Hepatocyte (in vitro differentiated cells): ENCODE measurements at regions not wholly inside any gene's neighbourhood (a gene's known extent, or its start where the extent isn't known, plus 50 kb on each side); places are given as distances from the start of the nearest gene placed in this dataset.

Source experiments
- DNase-seq: peaks from one replicate; pipeline ENCODE4 v3.0.0-alpha.2; 2016; ENCODE audit warnings: low spot score
- H2AFZ ChIP-seq: fragments of 200-600 bp; sonication (generic); 2 replicates; pipeline ENCODE4 v1.6.0; 2016; ENCODE audit warnings: antibody characterized with exemption, mild to moderate bottlenecking
- H3K27ac ChIP-seq: fragments of 200-600 bp; sonication (generic); 2 replicates; pipeline ENCODE4 v1.5.1; 2016; ENCODE audit warnings: mild to moderate bottlenecking
- H3K27me3 ChIP-seq: fragments of 200-600 bp; sonication (generic); 2 replicates; pipeline ENCODE4 v1.6.1; 2016
- H3K36me3 ChIP-seq: fragments of 200-600 bp; sonication (generic); replicated peaks from 2 replicates; pipeline ENCODE4 v1.5.1; 2016; ENCODE audit warnings: low read depth; ENCODE audit not compliant: insufficient read depth
- H3K4me1 ChIP-seq: fragments of 200-600 bp; sonication (generic); 2 replicates; pipeline ENCODE4 v1.5.1; 2016; ENCODE audit warnings: mild to moderate bottlenecking, moderate library complexity; ENCODE audit not compliant: insufficient read depth
- H3K4me2 ChIP-seq: fragments of 200-600 bp; sonication (generic); 2 replicates; pipeline ENCODE4 v1.6.0; 2016
- H3K4me3 ChIP-seq: fragments of 200-600 bp; sonication (generic); 2 replicates; pipeline ENCODE4 v1.5.1; 2016; ENCODE audit warnings: mild to moderate bottlenecking
- H3K79me2 ChIP-seq: fragments of 200-600 bp; sonication (generic); 2 replicates; pipeline ENCODE4 v1.6.0; 2017; ENCODE audit warnings: mild to moderate bottlenecking
- H3K9me2 ChIP-seq: fragments of 200-600 bp; sonication (generic); replicated peaks from 2 replicates; pipeline ENCODE4 v1.6.0; 2017; ENCODE audit warnings: mild to moderate bottlenecking; ENCODE audit not compliant: insufficient read depth
- H3K9me3 ChIP-seq: fragments of 200-600 bp; sonication (generic); 2 replicates; pipeline ENCODE4 v1.5.1; 2016; ENCODE audit warnings: low read depth, mild to moderate bottlenecking
- H4K20me1 ChIP-seq: fragments of 200-600 bp; sonication (generic); 2 replicates; pipeline ENCODE4 v1.6.0; 2016; ENCODE audit warnings: mild to moderate bottlenecking; ENCODE audit not compliant: insufficient read depth, poor library complexity, severe bottlenecking
- EZH2 ChIP-seq: fragments of 200-600 bp; sonication (generic); IDR thresholded peaks from 2 replicates; pipeline ENCODE4 v1.6.1; 2016; ENCODE audit warnings: antibody characterized with exemption, mild to moderate bottlenecking, borderline replicate concordance
- EZH2phosphoT487 ChIP-seq: fragments of 200-600 bp; sonication (generic); IDR thresholded peaks from one replicate; pipeline ENCODE4 v1.6.1; 2018; ENCODE audit warnings: antibody characterized with exemption, mild to moderate bottlenecking, low read depth, moderate library complexity; ENCODE audit not compliant: unreplicated experiment, severe bottlenecking
- WGBS: methylation state at CpG from one replicate; pipeline ENCODE4 v1.1.6; 2016; ENCODE audit warnings: low lambda C conversion rate; ENCODE audit errors: missing lambda C conversion rate; 5-methylcytosine and 5-hydroxymethylcytosine counted together
- TF ChIP-seq, protein P1 (sequence below): fragments of 200-600 bp; sonication (generic); IDR thresholded peaks from 2 replicates; pipeline ENCODE4 v1.5.1; 2016; ENCODE audit warnings: antibody characterized with exemption, mild to moderate bottlenecking; ENCODE audit not compliant: poor library complexity

DNA sequence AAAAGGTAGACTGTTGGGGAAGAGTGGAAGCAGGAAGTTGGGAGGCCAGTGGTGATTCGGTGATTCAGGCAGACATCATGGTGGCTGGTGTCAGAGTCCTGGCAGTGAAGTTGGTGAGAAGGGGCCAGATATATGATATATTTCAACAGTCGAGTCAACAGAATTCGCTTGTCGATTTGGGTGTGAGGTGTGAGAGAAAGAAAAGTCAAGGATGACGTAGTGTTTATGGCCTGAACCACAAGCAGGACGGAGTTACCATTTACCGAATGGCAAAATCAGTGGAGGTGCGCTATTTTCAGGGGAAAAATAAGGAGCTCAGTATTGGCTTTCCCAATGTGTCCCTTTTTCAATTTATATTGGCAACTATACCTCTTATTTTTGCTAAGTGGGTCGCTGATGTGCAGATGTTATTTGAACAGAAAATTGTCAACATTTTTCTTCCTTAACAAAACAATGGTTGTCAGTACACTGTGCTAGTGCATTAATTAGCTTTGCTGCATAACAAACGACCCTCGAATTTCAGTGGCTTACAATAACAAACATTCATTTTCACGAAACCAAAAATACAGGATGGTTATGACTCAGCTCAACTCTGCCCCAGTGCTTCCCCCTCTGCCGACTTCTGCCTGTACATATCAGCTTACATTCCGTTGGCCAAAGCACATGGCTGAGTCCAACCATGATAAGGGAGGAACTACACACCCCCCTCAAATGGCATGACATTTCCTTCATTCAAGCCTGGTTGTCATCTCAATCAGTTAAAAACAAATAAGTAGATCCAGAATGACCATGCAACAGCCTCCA is 255.0 kb upstream of the ZFP64 start:
- H3K4me2 ChIP-seq, result no peak overlapping the region
- H3K9me2 ChIP-seq, result no peaks in the 10 kb centered on the region
- no peak for DNase-seq
- no peak overlapping the region for H3K4me3 ChIP-seq
- no peaks in the 10 kb centered on the region for H3K9me3 ChIP-seq
- no peaks in the 10 kb centered on the region for H3K36me3 ChIP-seq
- H3K27me3 ChIP-seq, result peaks cover 4% of the 10 kb centered on the region
- 92% methylated on average over 14 of the region's 14 CpGs for WGBS
- no peaks in the 10 kb centered on the region for H4K20me1 ChIP-seq
- no peak overlapping the region for H2AFZ ChIP-seq
- H3K27ac ChIP-seq, result no peak overlapping the region
- TF ChIP-seq EZH2, result no peak
- TF ChIP-seq, protein P1, sequence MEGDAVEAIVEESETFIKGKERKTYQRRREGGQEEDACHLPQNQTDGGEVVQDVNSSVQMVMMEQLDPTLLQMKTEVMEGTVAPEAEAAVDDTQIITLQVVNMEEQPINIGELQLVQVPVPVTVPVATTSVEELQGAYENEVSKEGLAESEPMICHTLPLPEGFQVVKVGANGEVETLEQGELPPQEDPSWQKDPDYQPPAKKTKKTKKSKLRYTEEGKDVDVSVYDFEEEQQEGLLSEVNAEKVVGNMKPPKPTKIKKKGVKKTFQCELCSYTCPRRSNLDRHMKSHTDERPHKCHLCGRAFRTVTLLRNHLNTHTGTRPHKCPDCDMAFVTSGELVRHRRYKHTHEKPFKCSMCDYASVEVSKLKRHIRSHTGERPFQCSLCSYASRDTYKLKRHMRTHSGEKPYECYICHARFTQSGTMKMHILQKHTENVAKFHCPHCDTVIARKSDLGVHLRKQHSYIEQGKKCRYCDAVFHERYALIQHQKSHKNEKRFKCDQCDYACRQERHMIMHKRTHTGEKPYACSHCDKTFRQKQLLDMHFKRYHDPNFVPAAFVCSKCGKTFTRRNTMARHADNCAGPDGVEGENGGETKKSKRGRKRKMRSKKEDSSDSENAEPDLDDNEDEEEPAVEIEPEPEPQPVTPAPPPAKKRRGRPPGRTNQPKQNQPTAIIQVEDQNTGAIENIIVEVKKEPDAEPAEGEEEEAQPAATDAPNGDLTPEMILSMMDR, result no peak
- TF ChIP-seq EZH2phosphoT487, result no peak
- no peaks in the 10 kb centered on the region for H3K79me2 ChIP-seq
- no peaks in the 10 kb centered on the region for H3K4me1 ChIP-seq

DNA sequence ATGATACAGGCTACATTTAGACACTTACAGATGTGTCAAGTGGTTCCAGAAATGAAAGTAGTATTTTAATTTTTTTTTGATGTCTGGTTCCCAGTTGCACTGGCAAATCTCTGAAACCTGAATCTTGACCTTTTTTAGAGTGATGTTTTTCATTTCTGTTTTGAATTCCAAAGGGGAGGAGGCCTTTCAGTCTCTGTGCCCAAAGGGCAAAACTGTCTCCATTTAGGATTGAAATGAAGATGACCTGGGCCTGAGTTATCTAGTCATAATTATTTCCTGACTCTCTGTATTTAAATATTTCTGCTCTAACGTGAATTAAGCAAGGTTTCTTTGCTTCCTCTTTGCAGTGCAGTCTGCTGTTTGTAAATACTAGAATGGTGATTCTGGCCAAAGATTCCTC is 252.9 kb upstream of the ZFP64 start:
- Histone ChIP-seq H3K9me3 (no peaks in the 10 kb centered on the region), H3K36me3 (no peaks in the 10 kb centered on the region), H4K20me1 (no peaks in the 10 kb centered on the region), H2AFZ (no peak overlapping the region), H3K4me2 (no peak overlapping the region), H3K27ac (no peak overlapping the region), H3K4me1 (no peaks in the 10 kb centered on the region), H3K27me3 (peaks cover 7% of the 10 kb centered on the region), H3K9me2 (no peaks in the 10 kb centered on the region), H3K79me2 (no peaks in the 10 kb centered on the region), H3K4me3 (no peak overlapping the region)
- TF ChIP-seq EZH2 (no peak), EZH2phosphoT487 (no peak)
- TF ChIP-seq, protein P1, result no peak
- 48% methylated on average over 1 of the region's 1 CpG for WGBS
- no peak for DNase-seq

DNA sequence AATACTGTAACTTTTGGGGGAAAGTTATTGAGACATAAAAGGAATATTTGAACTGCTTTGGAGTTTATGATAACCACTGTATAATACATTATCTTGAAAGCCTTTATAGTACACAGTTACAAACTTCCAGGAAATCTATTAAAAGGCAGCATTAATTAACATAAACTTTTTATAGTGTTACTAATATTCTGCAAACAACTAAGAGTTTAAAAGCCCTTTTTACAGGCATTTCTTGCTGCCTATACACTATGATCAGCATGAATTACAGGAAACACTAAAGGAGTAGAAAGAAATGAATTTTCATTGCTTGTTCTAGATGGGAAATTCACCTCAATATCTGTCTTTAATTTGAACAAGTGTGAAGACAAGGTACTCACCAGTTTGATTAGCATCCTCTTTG is 252.3 kb upstream of the ZFP64 start:
- Histone ChIP-seq H3K79me2 (no peaks in the 10 kb centered on the region), H3K36me3 (no peaks in the 10 kb centered on the region), H3K4me2 (no peak overlapping the region), H3K27ac (no peak overlapping the region), H3K4me3 (no peak overlapping the region), H3K9me2 (no peaks in the 10 kb centered on the region), H4K20me1 (no peaks in the 10 kb centered on the region), H2AFZ (no peak overlapping the region), H3K4me1 (no peaks in the 10 kb centered on the region), H3K9me3 (no peaks in the 10 kb centered on the region), H3K27me3 (peaks cover 12% of the 10 kb centered on the region)
- TF ChIP-seq EZH2, result no peak
- no peak for TF ChIP-seq EZH2phosphoT487
- DNase-seq, result no peak

DNA sequence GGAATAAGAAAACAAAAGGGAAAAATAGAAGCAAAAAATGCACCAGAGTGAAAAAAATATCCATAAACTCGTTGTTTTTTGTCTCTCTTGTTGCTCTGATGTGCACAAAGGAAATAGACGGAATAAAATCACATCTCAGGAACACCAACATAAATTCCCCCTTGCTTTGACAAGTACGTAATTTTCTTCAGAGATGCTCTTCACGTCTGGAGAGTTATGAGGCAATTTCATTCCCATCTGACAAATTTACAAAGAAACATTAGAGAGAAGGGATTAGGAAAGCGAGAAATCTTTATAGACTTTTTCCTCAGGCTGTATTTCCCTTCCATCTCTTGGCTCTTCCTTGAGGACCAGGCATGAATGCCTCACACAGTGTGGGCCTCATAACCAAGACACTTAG is 250.1 kb upstream of the ZFP64 start:
- H3K27ac ChIP-seq, result no peak overlapping the region
- H3K4me1 ChIP-seq, result no peaks in the 10 kb centered on the region
- H2AFZ ChIP-seq, result no peak overlapping the region
- H3K9me3 ChIP-seq, result no peaks in the 10 kb centered on the region
- H3K4me2 ChIP-seq, result no peak overlapping the region
- H3K4me3 ChIP-seq, result no peak overlapping the region
- peaks cover 12% of the 10 kb centered on the region for H3K27me3 ChIP-seq
- DNase-seq, result no peak
- H3K9me2 ChIP-seq, result no peaks in the 10 kb centered on the region
- TF ChIP-seq EZH2phosphoT487 (no peak), EZH2 (no peak)
- TF ChIP-seq, protein P1, result no peak
- no peaks in the 10 kb centered on the region for H3K36me3 ChIP-seq
- H4K20me1 ChIP-seq, result no peaks in the 10 kb centered on the region
- H3K79me2 ChIP-seq, result no peaks in the 10 kb centered on the region
- 61% methylated on average over 5 of the region's 5 CpGs for WGBS
